ENCODE measurements at regions not wholly inside any gene's neighbourhood (a gene's known extent, or its start where the extent isn't known, plus 50 kb on each side); places are given as distances from the start of the nearest gene placed in this dataset.
"Not testable (repeated sequence)": the region's sequence is repeated elsewhere in the genome, so short reads cannot be mapped to it uniquely, and the experiment has no call there.

GRCh38 chr13:85608255-85608829 lies 190.9 kb downstream of the SLITRK6 start:
- no peak for DNase-seq (ENCODE audit: low spot score)

GRCh38 chr13:85603735-85604134 lies 195.5 kb downstream of the SLITRK6 start:
- DNase-seq (ENCODE audit: low spot score), result no peak

GRCh38 chr13:85601526-85601925 lies 197.7 kb downstream of the SLITRK6 start:
- no peak for DNase-seq (ENCODE audit: low spot score)

GRCh38 chr13:85597790-85598500 lies 201.3 kb downstream of the SLITRK6 start:
- DNase-seq (ENCODE audit: low spot score), result no peak

GRCh38 chr13:85592211-85592610 lies 207.0 kb downstream of the SLITRK6 start:
- DNase-seq (ENCODE audit: low spot score), result no peak

- no peak for DNase-seq (ENCODE audit: low spot score)
Measured at GRCh38 chr13:85590231-85590931, 208.8 kb downstream of the SLITRK6 start.

GRCh38 chr13:85589021-85589420 lies 210.2 kb downstream of the SLITRK6 start:
- no peak for DNase-seq (ENCODE audit: low spot score)

- no peak for DNase-seq (ENCODE audit: low spot score)
Measured at GRCh38 chr13:85588359-85588758, 210.9 kb downstream of the SLITRK6 start.

- no peak for DNase-seq (ENCODE audit: low spot score)
Measured at GRCh38 chr13:85586856-85587255, 212.4 kb downstream of the SLITRK6 start.

GRCh38 chr13:85586422-85586831 lies 212.8 kb downstream of the SLITRK6 start:
- no peak for DNase-seq (ENCODE audit: low spot score)

GRCh38 chr13:85582890-85583289 lies 216.3 kb downstream of the SLITRK6 start:
- no peak for DNase-seq (ENCODE audit: low spot score)

GRCh38 chr13:85575110-85575509 lies 224.1 kb downstream of the SLITRK6 start:
- DNase-seq (ENCODE audit: low spot score), result no peak

- DNase-seq (ENCODE audit: low spot score), result no peak
Measured at GRCh38 chr13:85567909-85568308, 231.3 kb downstream of the SLITRK6 start.

- DNase-seq (ENCODE audit: low spot score), result no peak
Measured at GRCh38 chr13:85565652-85566051, 233.6 kb downstream of the SLITRK6 start.

- no peak for DNase-seq (ENCODE audit: low spot score)
Measured at GRCh38 chr13:85564598-85564997, 234.6 kb downstream of the SLITRK6 start.

GRCh38 chr13:85562282-85562681 lies 236.9 kb downstream of the SLITRK6 start:
- no peak for DNase-seq (ENCODE audit: low spot score)

GRCh38 chr13:85557691-85558467 lies 241.3 kb downstream of the SLITRK6 start:
- DNase-seq (ENCODE audit: low spot score), result no peak

- no peak for DNase-seq (ENCODE audit: low spot score)
Measured at GRCh38 chr13:85551012-85551411, 248.2 kb downstream of the SLITRK6 start.

GRCh38 chr13:85549819-85550218 lies 249.4 kb downstream of the SLITRK6 start:
- DNase-seq (ENCODE audit: low spot score), result no peak

GRCh38 chr13:85548845-85549244 lies 250.4 kb downstream of the SLITRK6 start:
- not testable (repeated sequence) for DNase-seq (ENCODE audit: low spot score)

GRCh38 chr13:85545771-85546170 lies 253.4 kb downstream of the SLITRK6 start:
- no peak for DNase-seq (ENCODE audit: low spot score)

- DNase-seq (ENCODE audit: low spot score), result no peak
Measured at GRCh38 chr13:85544756-85545155, 254.5 kb downstream of the SLITRK6 start.
